Fibroblast of lung (primary cell): ENCODE measurements at regions not wholly inside any gene's neighbourhood (a gene's known extent, or its start where the extent isn't known, plus 50 kb on each side); places are given as distances from the start of the nearest gene placed in this dataset.
A peak's percentile ranks its signal among the peaks of the same experiment; 100 is the strongest.

ENCODE experiments used
- DNase-seq, 2 donors: peaks; one replicate each; pipeline versions ENCODE4 v3.0.0 to v3.0.0-alpha.2; 2010; ENCODE audit warnings: low read depth in 2 of 2
- H2AFZ ChIP-seq: 2 replicates; pipeline ENCODE4 v1.5.1; 2012; ENCODE audit warnings: low read length, control low read depth, inconsistent platforms
- H3K27ac ChIP-seq: 2 replicates; pipeline ENCODE4 v1.5.1; 2011; ENCODE audit warnings: low read length, control low read depth; ENCODE audit not compliant: insufficient read depth
- H3K27me3 ChIP-seq: 2 replicates; pipeline ENCODE4 v1.5.1; 2011; ENCODE audit warnings: mild to moderate bottlenecking, low read length; ENCODE audit not compliant: control insufficient read depth, insufficient read depth
- H3K36me3 ChIP-seq: 2 replicates; pipeline ENCODE4 v1.5.1; 2011; ENCODE audit warnings: low read length; ENCODE audit not compliant: control insufficient read depth, insufficient read depth
- H3K4me1 ChIP-seq: 2 replicates; pipeline ENCODE4 v1.5.1; 2011; ENCODE audit warnings: low read length; ENCODE audit not compliant: control insufficient read depth, insufficient read depth; ENCODE audit errors: extremely low read depth
- H3K4me2 ChIP-seq: 2 replicates; pipeline ENCODE4 v1.5.1; 2011; ENCODE audit warnings: low read length, control low read depth; ENCODE audit not compliant: insufficient read depth; ENCODE audit errors: extremely low read depth
- H3K4me3 ChIP-seq, 4 experiments: fragments of 200-600 bp in 1 of 4; sonication (generic) in 1 of 4; replicated peaks in 1 of 4; 2 replicates each; pipeline ENCODE4 v1.5.1; 2011 to 2016; ENCODE audit warnings: low read length in 4 of 4, low read depth in 3 of 4, mild to moderate bottlenecking in 3 of 4, control low read depth in 2 of 4, inconsistent platforms in 1 of 4, mixed read lengths in 1 of 4; ENCODE audit not compliant: insufficient read depth in 1 of 4; ENCODE audit errors: control extremely low read depth in 1 of 4
- H3K79me2 ChIP-seq: 2 replicates; pipeline ENCODE4 v1.5.1; 2012; ENCODE audit warnings: mild to moderate bottlenecking, low read length, inconsistent platforms; ENCODE audit not compliant: control insufficient read depth, insufficient read depth
- H3K9ac ChIP-seq: 2 replicates; pipeline ENCODE4 v1.5.1; 2011; ENCODE audit warnings: mild to moderate bottlenecking, low read length, control low read depth; ENCODE audit not compliant: insufficient read depth
- H3K9me3 ChIP-seq: 2 replicates; pipeline ENCODE4 v1.5.1; 2012; ENCODE audit warnings: low read depth, low read length; ENCODE audit not compliant: control insufficient read depth, insufficient read depth
- H4K20me1 ChIP-seq: 2 replicates; pipeline ENCODE4 v1.5.1; 2011; ENCODE audit warnings: low read length; ENCODE audit not compliant: control insufficient read depth, insufficient read depth; ENCODE audit errors: extremely low read depth
- CTCF ChIP-seq, 2 donors: IDR thresholded peaks in 1 of 2; conservative IDR thresholded peaks in 1 of 2; 1 replicate in 1 of 2; 2 replicates in 1 of 2; pipeline ENCODE4 v1.5.1; 2011 to 2012; ENCODE audit warnings: low read length in 2 of 2, control low read depth in 1 of 2, inconsistent platforms in 1 of 2, low read depth in 1 of 2, mild to moderate bottlenecking in 1 of 2
- EZH2 ChIP-seq: IDR thresholded peaks from 2 replicates; pipeline ENCODE4 v1.5.1; 2012; ENCODE audit warnings: low read length, control low read depth, mild to moderate bottlenecking; ENCODE audit errors: missing control alignments

GRCh38 chr6:164929408-164929977 is 379.9 kb downstream of the C6orf118 start:
- TF ChIP-seq EZH2 (no peak), CTCF (conservative IDR thresholded peaks at IDR 0.05 in 1 of 2, IDR thresholded peaks at IDR 0.05 in 1 of 2; ENCODE audit: low read depth in 1 of 2, low read length in 2 of 2) (no peak)
- Histone ChIP-seq H3K4me3 (no peak overlapping the region), H2AFZ (no peak overlapping the region), H3K27me3 (no peaks in the 10 kb centered on the region), H3K9me3 (no peaks in the 10 kb centered on the region), H3K27ac (no peak overlapping the region), H3K79me2 (no peaks in the 10 kb centered on the region), H3K4me2 (no peak overlapping the region), H3K36me3 (no peaks in the 10 kb centered on the region), H3K9ac (no peak overlapping the region), H4K20me1 (no peaks in the 10 kb centered on the region), H3K4me1 (no peaks in the 10 kb centered on the region)
- DNase-seq: no peak

- no peaks in the 10 kb centered on the region for H3K4me1 ChIP-seq
- H3K27me3 ChIP-seq: no peaks in the 10 kb centered on the region
- DNase-seq: no peak
- no peaks in the 10 kb centered on the region for H3K9me3 ChIP-seq
- no peak overlapping the region for H3K4me2 ChIP-seq
- no peaks in the 10 kb centered on the region for H3K36me3 ChIP-seq
- TF ChIP-seq CTCF (conservative IDR thresholded peaks at IDR 0.05 in 1 of 2, IDR thresholded peaks at IDR 0.05 in 1 of 2; ENCODE audit: low read depth in 1 of 2, low read length in 2 of 2): no peak
- no peak overlapping the region for H3K4me3 ChIP-seq
- H4K20me1 ChIP-seq: no peaks in the 10 kb centered on the region
- H3K27ac ChIP-seq: no peak overlapping the region
- no peak overlapping the region for H3K9ac ChIP-seq
- no peaks in the 10 kb centered on the region for H3K79me2 ChIP-seq
- H2AFZ ChIP-seq: no peak overlapping the region
Observed at GRCh38 chr6:164928728-164929407, 380.5 kb downstream of the C6orf118 start.

GRCh38 chr6:164928057-164928727 is 381.2 kb downstream of the C6orf118 start:
- Histone ChIP-seq H3K4me3 (no peak overlapping the region), H3K4me1 (no peaks in the 10 kb centered on the region), H3K4me2 (no peak overlapping the region), H3K27me3 (no peaks in the 10 kb centered on the region), H3K9ac (no peak overlapping the region), H3K9me3 (no peaks in the 10 kb centered on the region), H3K27ac (no peak overlapping the region), H2AFZ (no peak overlapping the region), H3K36me3 (no peaks in the 10 kb centered on the region), H4K20me1 (no peaks in the 10 kb centered on the region), H3K79me2 (no peaks in the 10 kb centered on the region)
- TF ChIP-seq EZH2 (no peak), CTCF (conservative IDR thresholded peaks at IDR 0.05 in 1 of 2, IDR thresholded peaks at IDR 0.05 in 1 of 2; ENCODE audit: low read depth in 1 of 2, low read length in 2 of 2) (no peak)
- peak in 1 of 2 donors; percentile 3 for DNase-seq
